ENCODE measurements at regions not wholly inside any gene's neighbourhood (a gene's known extent, or its start where the extent isn't known, plus 50 kb on each side); places are given as distances from the start of the nearest gene placed in this dataset.

- no peaks in the 10 kb centered on the region for H3K9me2 ChIP-seq (replicated peaks; ENCODE audit: insufficient read depth, low read length)
- no peaks in the 10 kb centered on the region for H3K79me2 ChIP-seq (ENCODE audit: low read length)
- peak overlapping the region; percentile 68 for H3K4me2 ChIP-seq (ENCODE audit: low read depth, low read length)
- 0 out of 2 replicates have a peak overlapping the region, but pooled peaks have one; percentile 11 for H3K4me3 ChIP-seq (ENCODE audit: low read length)
- no peaks in the 10 kb centered on the region for H3K36me3 ChIP-seq (replicated peaks; ENCODE audit: insufficient read depth, low read length)
- no peaks in the 10 kb centered on the region for H4K20me1 ChIP-seq (ENCODE audit: insufficient read depth, low read length)
- peak overlapping the region; percentile 57; the same call in 1 of the 2 replicates for H2AFZ ChIP-seq (ENCODE audit: low read length)
- peak; percentile 91 for DNase-seq
- H3F3A ChIP-seq (ENCODE audit: insufficient read depth, low read length): peaks cover 27% of the 10 kb centered on the region
- H3K9me3 ChIP-seq (replicated peaks; ENCODE audit: insufficient read depth, low read length): no peaks in the 10 kb centered on the region
- H3K9ac ChIP-seq (ENCODE audit: low read length): peak overlapping the region; percentile 28; the same call in 1 of the 2 replicates
- peaks cover 36% of the 10 kb centered on the region for H3K4me1 ChIP-seq (ENCODE audit: low read length)
- TF ChIP-seq CTCF (IDR thresholded peaks at IDR 0.05; ENCODE audit: low read length) (peak; percentile 20; the same call in 1 of the 2 replicates), EZH2 (optimal IDR thresholded peaks at IDR 0.05; ENCODE audit: low read depth, low read length) (no peak), EZH2phosphoT487 (IDR thresholded peaks at IDR 0.05; ENCODE audit: low read length) (no peak)
- H3K27ac ChIP-seq (ENCODE audit: low read length): peak overlapping the region; percentile 81
- H3K27me3 ChIP-seq (replicated peaks; ENCODE audit: insufficient read depth, low read length): no peaks in the 10 kb centered on the region
Measured at GRCh38 chr9:89743573-89744254, 138.9 kb downstream of the GADD45G start.

DNA sequence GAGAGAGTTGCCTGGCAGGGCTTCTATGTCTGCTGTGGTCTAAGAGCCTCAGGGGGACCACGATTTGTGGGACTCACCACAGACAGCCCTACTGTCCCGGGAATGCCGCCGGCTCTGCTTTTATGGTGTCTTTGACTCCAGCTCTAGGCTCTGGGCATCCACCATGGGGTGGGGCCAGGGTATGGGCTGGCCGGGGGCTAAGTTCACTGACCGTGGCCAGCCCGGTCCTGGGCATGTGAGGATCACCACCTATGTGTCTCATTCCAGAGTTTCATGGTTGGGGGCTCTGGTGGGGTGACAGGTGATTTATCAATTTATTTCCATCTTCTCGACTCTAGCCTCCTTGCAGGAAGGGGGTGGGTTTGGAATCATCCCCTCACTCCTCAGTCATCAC, 139.4 kb downstream of the GADD45G start:
- H3K36me3 ChIP-seq (replicated peaks; ENCODE audit: insufficient read depth, low read length): no peaks in the 10 kb centered on the region
- H3K9ac ChIP-seq (ENCODE audit: low read length): peak overlapping the region; percentile 28; the same call in 1 of the 2 replicates
- H3K9me3 ChIP-seq (replicated peaks; ENCODE audit: insufficient read depth, low read length): no peaks in the 10 kb centered on the region
- H3K79me2 ChIP-seq (ENCODE audit: low read length): no peaks in the 10 kb centered on the region
- no peak for DNase-seq
- TF ChIP-seq EZH2 (optimal IDR thresholded peaks at IDR 0.05; ENCODE audit: low read depth, low read length) (no peak), CTCF (IDR thresholded peaks at IDR 0.05; ENCODE audit: low read length) (no peak), EZH2phosphoT487 (IDR thresholded peaks at IDR 0.05; ENCODE audit: low read length) (no peak)
- peaks cover 36% of the 10 kb centered on the region for H3K4me1 ChIP-seq (ENCODE audit: low read length)
- no peaks in the 10 kb centered on the region for H3K9me2 ChIP-seq (replicated peaks; ENCODE audit: insufficient read depth, low read length)
- no peaks in the 10 kb centered on the region for H3K27me3 ChIP-seq (replicated peaks; ENCODE audit: insufficient read depth, low read length)
- peaks cover 27% of the 10 kb centered on the region for H3F3A ChIP-seq (ENCODE audit: insufficient read depth, low read length)
- H3K4me3 ChIP-seq (ENCODE audit: low read length): no peak overlapping the region
- peak overlapping the region; percentile 42; the same call in 1 of the 2 replicates for H2AFZ ChIP-seq (ENCODE audit: low read length)
- H3K27ac ChIP-seq (ENCODE audit: low read length): peak overlapping the region; percentile 81
- H3K4me2 ChIP-seq (ENCODE audit: low read depth, low read length): peak overlapping the region; percentile 68
- H4K20me1 ChIP-seq (ENCODE audit: insufficient read depth, low read length): no peaks in the 10 kb centered on the region

GRCh38 chr9:89744730-89745129, 139.9 kb downstream of the GADD45G start:
- TF ChIP-seq EZH2 (optimal IDR thresholded peaks at IDR 0.05; ENCODE audit: low read depth, low read length): no peak
- TF ChIP-seq EZH2phosphoT487 (IDR thresholded peaks at IDR 0.05; ENCODE audit: low read length): no peak
- no peak for TF ChIP-seq CTCF (IDR thresholded peaks at IDR 0.05; ENCODE audit: low read length)
- peak overlapping the region; percentile 68 for H3K4me2 ChIP-seq (ENCODE audit: low read depth, low read length)
- no peaks in the 10 kb centered on the region for H3K36me3 ChIP-seq (replicated peaks; ENCODE audit: insufficient read depth, low read length)
- no peaks in the 10 kb centered on the region for H3K27me3 ChIP-seq (replicated peaks; ENCODE audit: insufficient read depth, low read length)
- no peak overlapping the region for H3K4me3 ChIP-seq (ENCODE audit: low read length)
- DNase-seq: no peak
- no peaks in the 10 kb centered on the region for H4K20me1 ChIP-seq (ENCODE audit: insufficient read depth, low read length)
- peaks cover 36% of the 10 kb centered on the region for H3K4me1 ChIP-seq (ENCODE audit: low read length)
- H3F3A ChIP-seq (ENCODE audit: insufficient read depth, low read length): peaks cover 27% of the 10 kb centered on the region
- no peak overlapping the region for H2AFZ ChIP-seq (ENCODE audit: low read length)
- no peaks in the 10 kb centered on the region for H3K9me2 ChIP-seq (replicated peaks; ENCODE audit: insufficient read depth, low read length)
- H3K27ac ChIP-seq (ENCODE audit: low read length): peak overlapping the region; percentile 81
- H3K79me2 ChIP-seq (ENCODE audit: low read length): no peaks in the 10 kb centered on the region
- no peaks in the 10 kb centered on the region for H3K9me3 ChIP-seq (replicated peaks; ENCODE audit: insufficient read depth, low read length)
- H3K9ac ChIP-seq (ENCODE audit: low read length): peak overlapping the region; percentile 28; the same call in 1 of the 2 replicates
